HG03025 (cell line): ENCODE measurements at regions not wholly inside any gene's neighbourhood (a gene's known extent, or its start where the extent isn't known, plus 50 kb on each side); places are given as distances from the start of the nearest gene placed in this dataset.
"Not testable (repeated sequence)": the region's sequence is repeated elsewhere in the genome, so short reads cannot be mapped to it uniquely, and the experiment has no call there.

Experiments used
- ATAC-seq: cut with Tn5 transposase; IDR thresholded peaks from one replicate; pipeline ENCODE4 v1.9.1; 2021; ENCODE audit warnings: mild to moderate bottlenecking, moderate library complexity; ENCODE audit not compliant: unreplicated experiment, low FRiP score

DNA sequence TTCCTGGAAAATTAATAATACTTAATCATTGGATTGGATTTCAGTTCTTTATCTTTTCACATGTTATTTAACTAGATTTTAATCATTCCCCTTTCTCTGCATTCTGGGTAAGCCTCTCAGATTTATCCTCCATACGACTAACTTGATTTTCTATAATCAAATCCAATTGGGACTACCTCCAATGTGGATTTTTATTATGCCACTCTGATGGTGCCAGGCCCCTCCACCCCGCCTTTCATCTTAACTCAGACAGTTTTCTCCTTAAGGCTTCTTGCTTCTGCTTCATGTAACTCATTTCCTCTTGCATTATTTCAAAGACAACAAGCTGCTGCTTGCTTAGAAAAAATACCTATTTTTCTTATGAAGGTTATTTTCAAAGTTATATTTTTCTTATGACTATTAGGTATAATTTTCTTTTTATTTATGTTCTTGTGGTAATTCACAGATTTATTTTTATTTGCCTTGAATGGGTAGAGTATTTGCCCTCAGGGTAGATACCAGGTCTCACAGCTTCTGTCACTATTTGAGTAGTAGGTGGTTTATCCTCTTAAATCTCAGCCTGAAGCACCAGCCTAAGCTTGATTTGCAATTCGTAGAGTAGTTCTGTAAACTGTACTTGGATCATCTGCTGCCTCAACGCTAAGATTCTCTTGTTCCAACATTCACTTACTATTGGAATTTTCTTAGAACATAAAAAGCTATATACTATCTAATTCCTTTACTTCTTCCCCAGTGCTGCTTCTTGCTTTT, 659.0 kb upstream of the ARRDC3 start:
- no peak for ATAC-seq

DNA sequence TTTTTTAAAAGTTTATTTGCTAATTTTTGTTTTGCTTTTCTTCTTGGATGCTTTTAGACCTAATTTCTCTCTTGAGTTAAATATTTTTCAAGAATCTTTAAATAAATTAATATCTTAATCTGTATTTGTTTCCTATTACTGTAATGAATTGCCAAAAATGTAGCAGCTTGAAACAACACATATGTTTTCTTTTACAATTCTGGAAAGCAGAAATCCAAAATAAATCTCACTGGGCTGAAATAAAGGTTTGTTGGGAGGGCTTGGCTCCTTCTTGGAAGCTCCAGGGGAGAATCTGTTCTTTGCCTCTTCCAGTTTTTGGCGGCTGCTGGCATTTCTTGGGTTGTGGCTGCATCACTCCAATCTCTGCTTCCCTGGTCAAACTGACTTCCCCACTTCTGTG, 658.1 kb upstream of the ARRDC3 start:
- no peak for ATAC-seq

DNA sequence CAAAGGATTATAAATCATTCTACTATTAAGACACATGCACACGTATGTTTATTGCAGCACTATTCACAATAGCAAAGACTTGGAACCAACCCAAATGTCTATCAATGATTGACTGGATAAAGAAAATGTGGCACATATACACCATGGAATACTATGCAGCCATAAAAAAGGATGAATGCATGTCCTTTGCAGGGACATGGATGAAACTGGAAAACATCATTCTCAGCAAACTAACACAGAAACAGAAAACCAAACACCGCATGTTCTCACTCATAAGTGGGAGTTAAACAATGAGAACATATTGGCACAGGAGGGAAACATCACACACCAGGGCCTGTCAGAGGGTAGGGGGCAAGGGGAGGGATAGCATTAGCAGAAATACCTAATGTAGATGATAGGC, 646.7 kb upstream of the ARRDC3 start:
- ATAC-seq, result not testable (repeated sequence)

DNA sequence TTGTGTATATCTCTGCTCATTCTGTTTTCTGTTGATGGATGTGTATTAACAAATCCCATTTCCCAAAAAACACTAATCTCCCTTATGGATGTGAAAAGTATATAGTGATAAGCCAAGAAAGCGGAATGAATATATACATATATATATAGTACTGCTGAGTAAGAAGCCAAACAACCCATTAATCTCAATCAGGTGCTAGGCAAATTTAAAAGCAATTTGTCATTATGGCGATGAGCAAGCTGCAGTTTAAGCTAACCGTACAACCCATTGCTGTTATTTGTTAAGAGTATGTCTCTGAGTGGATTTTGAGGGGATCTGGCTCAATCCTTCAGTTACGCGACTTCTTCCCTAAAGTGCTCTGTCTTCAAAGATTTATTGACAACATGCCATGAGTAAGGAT, 640.4 kb upstream of the ARRDC3 start:
- ATAC-seq, result no peak

DNA sequence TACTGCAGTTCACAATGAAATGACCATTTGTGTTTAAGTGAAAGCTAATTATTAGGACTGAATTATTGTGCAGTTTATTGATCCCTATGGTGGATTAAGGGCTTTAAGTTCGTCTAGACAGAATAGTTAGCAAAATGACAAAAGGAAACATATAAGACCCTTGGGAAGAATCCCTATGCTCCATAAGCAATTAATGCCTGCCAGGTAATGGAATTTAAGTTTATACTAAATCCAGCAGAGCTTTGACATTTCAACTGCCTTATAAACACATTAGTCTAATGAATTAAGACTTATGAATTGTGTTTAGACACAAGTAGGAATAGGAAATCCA, 640.0 kb upstream of the ARRDC3 start:
- no peak for ATAC-seq

DNA sequence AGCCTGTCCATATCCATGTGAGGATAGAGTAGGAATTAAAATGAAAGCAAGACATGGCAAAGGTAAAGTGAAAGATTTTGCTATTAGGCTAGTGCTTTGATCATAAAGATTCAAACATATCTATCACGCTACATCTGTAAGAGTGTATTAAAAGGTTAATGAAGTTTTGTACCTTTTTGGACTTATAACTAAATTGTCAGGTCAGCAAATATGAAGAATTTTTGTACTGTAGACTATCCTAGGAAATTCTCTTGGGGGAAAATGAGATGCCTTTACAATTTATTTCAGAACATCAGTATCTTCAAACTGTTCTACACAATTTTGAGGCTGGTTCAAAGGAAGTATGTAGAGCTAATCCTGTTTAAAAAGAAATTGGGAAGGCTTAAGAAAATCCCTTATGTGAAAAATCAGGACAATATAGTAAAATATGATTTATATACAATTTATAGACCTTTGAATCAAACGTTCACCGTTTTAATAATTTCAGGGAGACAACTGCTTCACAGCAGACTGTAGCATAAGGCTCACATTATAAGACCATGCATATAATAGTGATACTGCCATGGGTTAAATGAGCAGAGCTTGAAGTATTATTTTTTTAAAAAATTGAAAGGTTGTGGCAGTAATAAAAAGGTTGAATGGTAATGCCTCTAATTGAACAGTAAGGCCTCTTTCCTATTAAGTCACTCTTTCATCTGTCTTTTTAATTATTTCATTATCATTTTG, 639.5 kb upstream of the ARRDC3 start:
- ATAC-seq, result no peak

DNA sequence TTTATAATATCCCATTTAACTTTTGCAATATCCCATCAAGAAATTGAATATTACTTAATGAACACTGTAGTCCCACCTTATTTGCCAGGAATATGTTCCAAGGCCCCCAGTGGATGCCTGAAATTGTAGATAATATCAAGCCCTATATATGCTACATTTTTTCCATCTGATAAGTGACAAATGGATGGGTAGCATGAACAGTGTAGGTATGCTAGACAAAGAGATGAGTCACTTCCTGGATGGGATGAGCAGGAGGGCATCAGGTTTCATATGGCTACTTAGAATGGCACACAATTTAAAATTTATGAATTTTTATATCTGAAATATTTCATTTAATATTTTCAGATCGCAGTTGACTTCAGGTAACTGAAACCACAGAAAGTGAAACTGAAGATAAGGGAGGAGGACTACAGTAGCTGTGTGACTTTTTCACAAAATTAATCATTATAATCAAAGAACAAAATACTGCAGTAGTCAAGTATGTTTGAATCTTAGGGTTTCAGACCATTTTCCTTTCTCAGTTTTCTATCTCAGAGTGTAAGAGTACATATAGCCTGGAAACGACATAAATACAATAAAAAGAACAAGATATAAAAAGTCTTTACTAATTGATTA, 636.4 kb upstream of the ARRDC3 start:
- no peak for ATAC-seq

DNA sequence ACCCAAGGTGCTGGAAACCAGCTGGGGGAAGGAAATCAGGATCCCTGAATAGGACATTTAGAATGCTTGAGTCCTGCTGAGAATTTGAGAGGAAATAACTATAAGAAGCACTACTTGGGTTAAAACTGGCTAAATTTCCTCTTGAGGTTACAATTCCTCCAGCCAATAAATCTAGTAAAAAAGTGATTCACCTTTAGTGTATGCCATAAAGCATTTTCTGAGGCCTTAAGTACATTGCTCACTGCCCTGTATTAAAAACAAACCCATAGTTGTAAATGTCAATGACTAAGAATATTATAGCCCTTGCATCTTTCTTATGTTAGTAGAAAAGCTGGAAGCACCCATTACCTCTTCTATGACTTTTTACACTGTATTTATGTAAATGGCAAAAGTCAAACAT, 634.7 kb upstream of the ARRDC3 start:
- ATAC-seq, result no peak

DNA sequence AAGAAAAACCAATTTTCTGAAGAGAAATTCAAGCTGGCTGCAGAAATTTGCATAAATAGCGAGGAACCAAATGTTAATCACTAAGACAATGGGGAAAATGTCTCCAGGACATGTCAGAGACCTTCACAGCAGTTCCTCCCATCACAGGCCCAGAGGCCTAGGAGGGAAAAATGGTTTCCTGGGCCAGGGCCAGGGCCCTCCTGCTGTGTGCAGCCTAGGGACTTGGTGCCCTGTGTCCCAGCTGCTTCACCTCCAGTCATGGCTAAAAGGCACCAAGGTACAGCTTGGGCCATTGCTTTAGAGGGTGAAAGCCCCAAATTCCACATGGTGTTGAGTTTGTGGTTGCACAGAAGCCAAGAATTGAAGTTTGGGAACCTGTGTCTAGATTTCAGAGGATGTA, 628.7 kb upstream of the ARRDC3 start:
- ATAC-seq, result not testable (repeated sequence)

DNA sequence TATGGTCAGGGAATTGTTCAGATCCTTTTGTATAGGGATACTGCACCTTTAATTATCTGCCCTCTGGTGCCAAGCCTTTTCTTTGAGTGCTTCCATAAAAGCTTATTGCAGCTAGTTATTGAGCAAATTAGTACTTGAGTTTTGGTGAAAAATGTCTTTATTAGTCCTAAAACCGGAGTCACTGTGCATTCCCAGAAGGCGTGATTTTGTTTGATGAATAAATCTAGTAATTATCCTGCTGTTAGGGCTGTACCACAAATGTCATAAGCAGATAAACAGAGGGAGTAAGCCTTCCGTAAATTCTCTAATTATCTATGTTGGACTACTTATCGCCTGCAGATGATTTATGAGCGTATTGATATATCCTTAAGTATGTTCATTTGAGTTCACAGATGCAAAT, 620.7 kb upstream of the ARRDC3 start:
- no peak for ATAC-seq

DNA sequence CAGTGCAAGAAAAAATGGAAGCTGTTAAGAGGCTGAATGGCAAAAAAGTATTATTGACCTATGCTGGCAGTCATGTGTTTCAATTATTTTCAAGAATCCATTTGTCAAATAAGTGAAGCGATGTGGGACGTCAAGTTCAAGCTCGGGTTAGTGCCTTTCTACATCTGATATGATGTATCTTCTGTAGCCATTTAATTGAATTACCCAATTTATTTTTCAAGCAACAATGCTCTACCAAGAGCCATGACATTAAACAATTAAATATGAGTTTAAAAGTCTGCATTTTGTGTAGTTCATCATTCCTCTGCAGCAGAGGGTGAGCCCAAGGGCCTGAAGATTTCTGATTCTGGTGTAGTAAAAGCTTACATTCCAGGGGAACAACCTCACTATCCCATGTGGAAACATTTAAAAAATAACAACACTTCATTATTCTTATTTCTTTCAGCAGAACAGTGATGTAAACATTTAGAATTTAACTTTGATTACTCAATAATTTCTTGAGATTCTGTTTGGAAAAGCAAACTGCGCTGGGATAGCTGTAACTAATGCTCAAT, 619.7 kb upstream of the ARRDC3 start:
- ATAC-seq, result no peak

DNA sequence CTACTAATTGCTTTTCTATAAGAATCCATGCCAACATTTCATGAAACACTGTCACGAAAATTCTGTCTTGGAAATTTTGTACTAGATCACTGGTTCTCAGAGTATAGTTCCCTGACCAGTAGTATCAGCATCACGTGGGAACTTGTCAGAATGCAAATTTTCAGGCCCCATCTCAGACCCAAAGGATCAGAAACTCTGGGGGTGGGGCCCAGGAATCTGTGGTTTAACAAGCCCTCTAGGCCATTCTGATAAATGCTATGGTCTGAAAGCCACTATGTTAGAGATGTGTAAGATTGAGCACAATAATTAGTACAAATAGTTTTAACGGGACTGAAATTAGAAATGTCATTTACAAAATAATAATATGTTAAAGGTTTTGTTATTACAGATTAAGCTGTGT, 615.7 kb upstream of the ARRDC3 start:
- ATAC-seq, result no peak

DNA sequence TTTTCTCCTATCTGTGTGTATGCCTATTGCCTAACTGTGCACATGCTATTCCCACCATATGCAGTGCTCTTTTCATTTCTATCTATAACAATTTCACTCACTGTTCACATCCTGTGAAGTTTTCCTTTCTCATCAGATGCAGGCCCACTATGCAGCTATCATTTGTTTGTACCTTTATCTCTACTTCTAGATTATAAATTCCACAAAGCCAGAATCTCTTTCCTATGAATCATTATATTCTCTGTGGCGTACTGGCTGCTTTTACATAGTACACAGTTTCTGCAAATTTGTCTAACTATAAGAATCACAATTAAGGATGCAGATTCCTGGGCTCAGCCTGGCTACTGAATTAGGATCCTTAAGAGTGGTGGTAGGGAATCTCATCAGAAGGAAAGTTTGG, 600.8 kb upstream of the ARRDC3 start:
- ATAC-seq, result no peak

DNA sequence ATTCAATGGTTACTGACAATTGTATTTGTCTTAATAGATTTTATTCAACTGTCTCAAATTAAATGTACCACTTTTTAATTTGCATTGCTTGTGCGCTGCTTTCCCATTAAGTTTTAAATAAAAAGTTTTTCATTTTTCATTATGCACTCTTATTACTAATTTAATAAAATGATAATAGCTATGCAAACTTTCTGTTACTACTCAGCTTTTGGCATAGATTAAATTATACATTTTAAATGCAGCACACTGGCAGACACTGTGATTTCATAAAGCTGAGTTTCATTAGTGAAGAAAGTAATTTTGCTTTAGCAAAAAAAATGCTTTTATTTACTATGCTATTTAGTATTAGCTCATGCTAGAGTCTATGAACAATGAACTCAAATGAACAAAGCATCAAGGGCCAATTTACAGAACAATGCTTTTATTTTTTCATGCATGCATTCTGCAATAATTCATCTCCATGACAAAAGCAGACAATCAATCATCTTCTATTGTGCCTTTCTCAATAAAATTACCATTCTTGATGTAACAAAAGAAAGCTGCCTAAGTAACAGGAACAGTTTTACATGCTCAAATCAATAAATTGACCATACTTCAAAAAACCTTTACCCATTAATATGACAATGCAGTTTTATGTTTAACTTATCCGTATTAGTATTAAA, 595.2 kb upstream of the ARRDC3 start:
- no peak for ATAC-seq

DNA sequence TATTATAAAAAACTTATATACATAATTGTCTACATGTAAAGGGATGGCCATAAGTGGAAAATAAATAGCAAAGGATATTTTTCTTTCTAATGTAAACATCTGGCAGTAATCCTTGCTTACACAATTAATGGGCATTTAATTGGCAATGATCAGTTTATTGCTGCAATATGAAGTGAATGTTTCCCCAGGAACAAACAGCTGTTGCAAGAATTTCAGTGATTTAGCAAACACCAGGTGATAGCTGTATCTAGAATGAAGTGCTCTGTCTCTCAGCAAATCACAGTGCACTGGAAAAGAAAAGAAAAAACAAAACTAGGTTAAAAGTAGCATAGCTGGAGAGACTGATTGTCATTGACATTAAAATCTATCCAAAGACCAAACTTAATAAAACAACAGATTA, 594.5 kb upstream of the ARRDC3 start:
- no peak for ATAC-seq

DNA sequence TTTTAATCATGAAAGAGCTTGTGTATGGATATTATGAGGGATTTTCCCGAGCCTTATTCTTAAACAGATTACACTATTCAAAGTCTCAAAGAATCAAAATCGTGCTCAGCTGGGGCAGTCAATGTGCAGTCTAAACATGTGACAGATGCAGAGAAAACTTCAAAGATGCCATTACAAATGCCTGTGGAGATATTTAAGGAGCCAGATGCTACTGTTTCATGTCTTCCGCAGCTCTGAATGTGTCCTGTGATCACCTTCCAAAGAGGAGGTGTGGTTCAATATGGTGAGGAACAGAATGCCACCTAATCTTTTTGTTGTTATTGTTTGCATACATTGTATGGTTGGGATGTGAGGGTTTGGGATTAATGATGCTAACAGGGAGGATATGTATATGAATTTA, 593.3 kb upstream of the ARRDC3 start:
- no peak for ATAC-seq

DNA sequence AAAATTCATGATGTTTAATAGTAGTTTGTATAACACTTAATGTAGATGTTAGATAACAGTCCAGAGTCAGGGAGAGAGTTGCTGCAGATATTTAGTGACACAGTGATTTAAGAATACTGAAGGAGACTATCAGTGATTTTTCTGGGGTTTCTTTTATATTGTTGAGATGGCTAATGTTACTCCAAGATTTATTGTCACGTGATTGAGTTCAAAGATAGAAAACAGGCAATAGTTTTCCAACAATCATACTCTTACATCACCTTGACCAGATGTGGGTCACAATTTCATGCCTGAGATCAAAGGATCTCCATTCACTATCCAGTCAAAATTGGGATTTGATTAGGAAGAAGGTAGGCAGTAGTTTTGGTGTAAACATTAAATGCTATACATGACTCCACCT, 580.0 kb upstream of the ARRDC3 start:
- no peak for ATAC-seq

DNA sequence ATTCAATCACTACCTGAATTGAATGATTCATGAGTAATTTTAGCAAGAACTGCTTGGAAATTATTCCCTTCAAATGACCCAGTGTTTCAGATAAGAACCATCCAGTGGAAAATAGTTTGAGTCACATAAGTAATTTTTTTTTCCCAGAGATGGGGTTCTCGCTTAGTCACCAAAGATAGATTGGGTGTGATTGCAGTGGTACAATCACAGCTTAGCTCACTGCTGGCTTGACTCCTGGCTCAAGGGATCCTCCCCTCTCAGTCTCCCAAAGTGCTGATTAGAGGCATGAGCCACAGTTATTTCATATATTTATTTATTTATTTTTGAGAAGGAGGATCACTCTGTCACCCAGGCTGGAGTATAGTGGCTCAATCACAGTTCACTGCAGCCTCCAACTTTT, 574.5 kb upstream of the ARRDC3 start:
- no peak for ATAC-seq

DNA sequence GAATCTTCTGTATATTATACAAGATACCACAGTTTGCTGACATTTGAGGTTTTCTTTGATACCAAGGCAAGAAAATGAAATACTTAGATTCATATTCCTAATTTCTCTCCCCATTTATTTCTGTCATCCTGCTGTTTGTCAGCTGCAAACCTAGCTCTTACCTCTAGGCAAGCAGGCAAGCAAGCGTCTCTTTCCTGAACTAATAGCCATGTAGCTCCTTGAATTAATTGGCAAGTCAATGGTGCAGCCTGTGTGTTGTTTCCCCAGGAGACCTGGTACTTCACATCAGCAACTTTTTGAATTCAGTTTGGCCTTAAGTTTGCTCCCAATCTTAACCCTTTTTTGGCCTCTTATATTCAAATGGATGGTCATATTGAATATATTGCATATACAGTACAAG, 573.6 kb upstream of the ARRDC3 start:
- no peak for ATAC-seq

DNA sequence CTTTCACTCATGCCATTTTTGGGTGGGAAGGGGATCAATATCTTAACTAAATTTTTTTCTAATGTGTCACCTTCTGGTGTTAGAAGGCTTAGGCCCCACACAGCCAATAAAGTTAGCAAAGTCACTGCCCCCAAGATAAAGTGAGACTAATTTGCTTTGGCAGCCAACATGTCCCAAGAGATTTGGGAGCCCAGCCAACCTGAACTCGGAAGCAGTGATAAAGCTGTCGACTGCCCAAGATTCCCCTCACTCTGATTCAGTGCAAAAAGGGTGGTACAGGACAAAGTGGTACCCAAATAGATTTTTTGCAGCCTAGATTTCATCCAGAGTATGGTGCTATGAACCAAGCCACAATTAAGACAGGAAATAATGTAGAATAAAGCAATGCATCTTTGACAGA, 572.5 kb upstream of the ARRDC3 start:
- ATAC-seq, result no peak

DNA sequence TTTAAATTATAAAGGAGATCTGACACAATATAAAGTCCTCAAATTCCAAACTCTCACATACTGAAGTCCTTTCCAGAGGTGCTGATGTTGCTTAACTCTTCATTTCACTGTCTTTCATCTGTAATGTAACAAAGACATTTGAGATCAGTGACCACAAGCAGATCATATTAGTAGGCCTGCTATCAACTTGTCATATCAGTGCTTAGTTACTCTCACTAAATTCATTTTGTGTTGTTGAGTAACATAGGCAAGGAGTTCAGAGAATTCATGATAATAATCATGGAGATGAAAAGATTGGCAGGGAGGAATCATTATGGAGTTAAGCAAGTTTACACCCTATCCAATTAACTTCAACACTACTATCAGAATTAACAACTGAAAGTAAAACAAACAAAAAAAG, 571.0 kb upstream of the ARRDC3 start:
- no peak for ATAC-seq
